22Rv1 (cell line): ENCODE measurements at regions not wholly inside any gene's neighbourhood (a gene's known extent, or its start where the extent isn't known, plus 50 kb on each side); places are given as distances from the start of the nearest gene placed in this dataset.
"Not testable (repeated sequence)": the region's sequence is repeated elsewhere in the genome, so short reads cannot be mapped to it uniquely, and the experiment has no call there.

Source experiments
- H3K27ac ChIP-seq: fragments of 450-650 bp; 2 replicates; pipeline ENCODE4 v1.5.1; 2017
- ZFX ChIP-seq: fragments of 450-650 bp; IDR thresholded peaks from 2 replicates; pipeline ENCODE4 v1.6.1; 2017; ENCODE audit warnings: antibody characterized with exemption, borderline replicate concordance
- TF ChIP-seq, protein P1 (sequence below): fragments of 450-650 bp; IDR thresholded peaks from 2 replicates; pipeline ENCODE4 v1.5.1; 2017; ENCODE audit warnings: mild to moderate bottlenecking

DNA sequence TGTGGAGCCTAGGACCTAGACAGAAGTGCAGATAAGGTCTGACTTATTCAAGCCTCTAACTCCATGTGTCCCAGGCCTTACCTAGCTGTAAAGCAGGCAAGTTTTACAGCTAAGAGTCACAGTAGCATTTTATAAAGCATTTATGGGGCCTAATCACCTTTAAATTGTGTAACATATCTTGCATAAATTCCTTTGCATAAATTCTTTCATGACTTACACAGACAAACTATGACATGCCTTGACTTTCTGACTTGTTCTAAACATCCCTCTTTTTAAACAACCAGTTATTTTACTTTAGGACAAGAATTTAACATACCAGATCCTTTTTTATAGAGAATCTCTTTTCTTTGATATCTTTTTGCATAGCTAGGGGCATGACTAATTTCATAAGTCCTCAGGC, 1257.8 kb upstream of the NRXN1 start:
- TF ChIP-seq, protein P1, sequence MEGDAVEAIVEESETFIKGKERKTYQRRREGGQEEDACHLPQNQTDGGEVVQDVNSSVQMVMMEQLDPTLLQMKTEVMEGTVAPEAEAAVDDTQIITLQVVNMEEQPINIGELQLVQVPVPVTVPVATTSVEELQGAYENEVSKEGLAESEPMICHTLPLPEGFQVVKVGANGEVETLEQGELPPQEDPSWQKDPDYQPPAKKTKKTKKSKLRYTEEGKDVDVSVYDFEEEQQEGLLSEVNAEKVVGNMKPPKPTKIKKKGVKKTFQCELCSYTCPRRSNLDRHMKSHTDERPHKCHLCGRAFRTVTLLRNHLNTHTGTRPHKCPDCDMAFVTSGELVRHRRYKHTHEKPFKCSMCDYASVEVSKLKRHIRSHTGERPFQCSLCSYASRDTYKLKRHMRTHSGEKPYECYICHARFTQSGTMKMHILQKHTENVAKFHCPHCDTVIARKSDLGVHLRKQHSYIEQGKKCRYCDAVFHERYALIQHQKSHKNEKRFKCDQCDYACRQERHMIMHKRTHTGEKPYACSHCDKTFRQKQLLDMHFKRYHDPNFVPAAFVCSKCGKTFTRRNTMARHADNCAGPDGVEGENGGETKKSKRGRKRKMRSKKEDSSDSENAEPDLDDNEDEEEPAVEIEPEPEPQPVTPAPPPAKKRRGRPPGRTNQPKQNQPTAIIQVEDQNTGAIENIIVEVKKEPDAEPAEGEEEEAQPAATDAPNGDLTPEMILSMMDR, result no peak
- TF ChIP-seq ZFX, result no peak
- H3K27ac ChIP-seq, result no peak overlapping the region

- TF ChIP-seq ZFX, result no peak
- TF ChIP-seq, protein P1, result no peak
Measured at GRCh38 chr2:52288596-52288995, 1256.7 kb upstream of the NRXN1 start.

DNA sequence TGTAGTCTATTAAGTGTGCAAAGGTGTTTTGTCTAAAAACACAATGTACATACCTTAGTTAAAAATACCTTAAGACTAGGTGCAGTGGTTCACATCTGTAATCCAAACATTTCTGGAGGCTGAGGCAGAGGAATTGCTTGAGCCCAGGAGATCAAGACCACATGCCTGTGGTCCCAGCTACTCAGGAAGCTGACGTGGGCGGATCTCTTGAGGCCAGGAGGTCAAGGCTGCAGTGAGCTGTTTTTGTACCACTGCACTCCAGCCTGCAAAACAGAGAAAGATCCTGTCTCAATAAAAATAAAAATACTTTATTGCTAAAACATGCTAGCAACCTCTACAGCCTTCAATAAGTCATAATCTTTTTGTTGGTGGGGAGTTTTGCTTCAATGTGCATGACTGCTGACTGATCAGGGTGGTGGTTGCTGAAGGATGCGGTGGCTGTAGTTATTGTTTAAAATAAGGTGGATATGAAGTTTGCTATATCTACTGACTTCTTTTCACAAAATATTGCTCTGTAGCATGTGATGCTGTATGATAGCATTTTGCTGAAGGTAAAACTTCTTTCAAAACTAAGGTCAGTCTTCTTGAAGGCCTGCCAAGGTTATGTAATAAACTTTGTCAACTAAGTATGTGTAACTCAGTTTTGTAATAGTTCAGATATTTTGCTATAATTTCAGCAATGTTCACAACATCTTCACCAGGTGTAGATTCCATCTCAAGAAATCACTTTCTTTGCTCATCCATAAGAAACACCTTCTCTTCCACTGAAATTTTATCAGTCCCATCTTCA, 1238.0 kb upstream of the NRXN1 start:
- TF ChIP-seq, protein P1, result no peak
- TF ChIP-seq ZFX, result no peak
- no peak overlapping the region for H3K27ac ChIP-seq

More at GRCh38 chr2:52288596-52288995, 1256.7 kb upstream of the NRXN1 start:
- H3K27ac ChIP-seq, result no peak overlapping the region

DNA sequence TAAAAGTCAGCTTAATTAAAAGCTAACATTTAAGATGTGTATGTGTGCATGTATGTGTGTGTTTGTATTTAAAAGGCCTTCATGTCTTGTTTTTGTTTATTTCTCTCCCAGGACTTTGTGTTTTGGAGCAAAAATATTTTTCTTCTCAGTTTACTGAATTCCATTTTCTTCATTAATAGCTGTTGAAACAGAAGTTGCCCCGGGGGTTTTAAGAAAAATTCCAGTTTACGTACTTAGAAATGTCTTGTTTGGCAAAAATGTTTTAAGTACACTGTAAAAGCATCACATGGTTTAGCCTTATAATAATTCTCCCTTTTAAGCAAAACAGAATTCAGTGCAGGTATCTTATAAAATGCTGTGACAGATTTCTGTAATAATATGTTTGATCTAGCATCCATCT, 1233.0 kb upstream of the NRXN1 start:
- H3K27ac ChIP-seq, result no peak overlapping the region
- no peak for TF ChIP-seq ZFX
- TF ChIP-seq, protein P1, result no peak

GRCh38 chr2:52264488-52264887, 1232.6 kb upstream of the NRXN1 start:
- H3K27ac ChIP-seq, result no peak overlapping the region
- TF ChIP-seq ZFX, result no peak
- TF ChIP-seq, protein P1, result no peak

GRCh38 chr2:52260904-52261303, 1229.0 kb upstream of the NRXN1 start:
- no peak for TF ChIP-seq ZFX

DNA sequence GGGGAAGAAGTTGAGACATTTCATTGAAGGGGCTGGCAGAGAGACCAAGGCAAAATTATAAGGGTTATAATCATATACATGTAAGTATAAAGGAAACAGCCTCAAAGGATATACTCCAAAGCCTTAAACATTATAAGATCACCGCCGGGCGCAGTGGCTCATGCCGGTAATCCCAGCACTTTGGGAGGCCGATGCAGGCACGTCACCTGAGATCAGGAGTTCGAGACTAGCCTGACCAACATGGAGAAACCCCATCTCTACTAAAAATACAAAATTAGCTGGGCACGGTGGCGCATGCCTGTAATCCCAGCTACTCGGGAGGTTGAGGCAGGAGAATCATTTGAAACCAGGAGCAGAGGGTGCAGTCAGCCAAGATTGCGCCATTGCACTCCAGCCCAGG, 1227.0 kb upstream of the NRXN1 start:
- H3K27ac ChIP-seq, result not testable (repeated sequence)

More at GRCh38 chr2:52260904-52261303, 1229.0 kb upstream of the NRXN1 start:
- no peak overlapping the region for H3K27ac ChIP-seq

GRCh38 chr2:52258038-52258437, 1226.1 kb upstream of the NRXN1 start:
- no peak for TF ChIP-seq ZFX
- TF ChIP-seq, protein P1, result no peak
- H3K27ac ChIP-seq, result no peak overlapping the region
